ENCODE measurements at regions not wholly inside any gene's neighbourhood (a gene's known extent, or its start where the extent isn't known, plus 50 kb on each side); places are given as distances from the start of the nearest gene placed in this dataset.

DNA sequence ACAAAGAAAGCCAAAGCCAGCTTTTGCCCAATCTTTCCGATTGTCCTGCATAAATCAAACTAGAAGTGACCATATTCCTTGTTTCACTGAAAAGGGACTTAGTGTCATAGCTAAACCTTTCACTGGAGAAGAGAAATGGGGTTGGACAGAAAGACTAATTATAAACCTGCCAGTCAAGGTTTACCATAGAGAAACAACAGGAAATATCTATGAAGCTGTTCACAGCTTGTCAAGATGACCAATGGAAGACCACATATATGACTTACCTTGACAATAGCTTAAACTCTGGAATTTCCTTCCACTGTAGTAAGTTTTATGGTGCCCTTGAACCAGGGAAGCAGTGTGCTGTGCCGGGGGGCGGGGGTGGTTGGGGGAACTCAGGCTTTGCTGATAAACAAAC, 107.7 kb upstream of the PHACTR1 start:
- no peaks in the 10 kb centered on the region for H3F3A ChIP-seq (ENCODE audit: insufficient read depth, low read length, poor library complexity, severe bottlenecking)
- no peak overlapping the region for H3K4me2 ChIP-seq (ENCODE audit: low read length)
- no peaks in the 10 kb centered on the region for H3K79me2 ChIP-seq (replicated peaks; ENCODE audit: insufficient read depth, low read length)
- TF ChIP-seq TAF1 (IDR thresholded peaks at IDR 0.05; ENCODE audit: low read depth): no peak
- no peak for TF ChIP-seq POLR2AphosphoS5 (IDR thresholded peaks at IDR 0.05)
- no peak for TF ChIP-seq SMC3 (conservative IDR thresholded peaks at IDR 0.05; ENCODE audit: poor library complexity)
- TF ChIP-seq EZH2 (IDR thresholded peaks at IDR 0.05; ENCODE audit: borderline replicate concordance, insufficient read depth, low read length, poor library complexity, severe bottlenecking): no peak
- TF ChIP-seq, protein P1, sequence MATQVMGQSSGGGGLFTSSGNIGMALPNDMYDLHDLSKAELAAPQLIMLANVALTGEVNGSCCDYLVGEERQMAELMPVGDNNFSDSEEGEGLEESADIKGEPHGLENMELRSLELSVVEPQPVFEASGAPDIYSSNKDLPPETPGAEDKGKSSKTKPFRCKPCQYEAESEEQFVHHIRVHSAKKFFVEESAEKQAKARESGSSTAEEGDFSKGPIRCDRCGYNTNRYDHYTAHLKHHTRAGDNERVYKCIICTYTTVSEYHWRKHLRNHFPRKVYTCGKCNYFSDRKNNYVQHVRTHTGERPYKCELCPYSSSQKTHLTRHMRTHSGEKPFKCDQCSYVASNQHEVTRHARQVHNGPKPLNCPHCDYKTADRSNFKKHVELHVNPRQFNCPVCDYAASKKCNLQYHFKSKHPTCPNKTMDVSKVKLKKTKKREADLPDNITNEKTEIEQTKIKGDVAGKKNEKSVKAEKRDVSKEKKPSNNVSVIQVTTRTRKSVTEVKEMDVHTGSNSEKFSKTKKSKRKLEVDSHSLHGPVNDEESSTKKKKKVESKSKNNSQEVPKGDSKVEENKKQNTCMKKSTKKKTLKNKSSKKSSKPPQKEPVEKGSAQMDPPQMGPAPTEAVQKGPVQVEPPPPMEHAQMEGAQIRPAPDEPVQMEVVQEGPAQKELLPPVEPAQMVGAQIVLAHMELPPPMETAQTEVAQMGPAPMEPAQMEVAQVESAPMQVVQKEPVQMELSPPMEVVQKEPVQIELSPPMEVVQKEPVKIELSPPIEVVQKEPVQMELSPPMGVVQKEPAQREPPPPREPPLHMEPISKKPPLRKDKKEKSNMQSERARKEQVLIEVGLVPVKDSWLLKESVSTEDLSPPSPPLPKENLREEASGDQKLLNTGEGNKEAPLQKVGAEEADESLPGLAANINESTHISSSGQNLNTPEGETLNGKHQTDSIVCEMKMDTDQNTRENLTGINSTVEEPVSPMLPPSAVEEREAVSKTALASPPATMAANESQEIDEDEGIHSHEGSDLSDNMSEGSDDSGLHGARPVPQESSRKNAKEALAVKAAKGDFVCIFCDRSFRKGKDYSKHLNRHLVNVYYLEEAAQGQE (IDR thresholded peaks at IDR 0.05; ENCODE audit: borderline replicate concordance): no peak
- TF ChIP-seq RAD21 (conservative IDR thresholded peaks at IDR 0.05): no peak
- no peak for TF ChIP-seq MXI1 (conservative IDR thresholded peaks at IDR 0.05; ENCODE audit: poor library complexity, severe bottlenecking)
- no peak for TF ChIP-seq EP300 (conservative IDR thresholded peaks at IDR 0.05; ENCODE audit: poor library complexity, severe bottlenecking)
- no peak for TF ChIP-seq CTCF (IDR thresholded peaks at IDR 0.05; ENCODE audit: poor library complexity, severe bottlenecking)
- H3K27ac ChIP-seq (ENCODE audit: low read length): no peak overlapping the region
- no peaks in the 10 kb centered on the region for H3K36me3 ChIP-seq (ENCODE audit: insufficient read depth, low read length)
- H3K9ac ChIP-seq (ENCODE audit: low read length): no peak overlapping the region
- H3K9me2 ChIP-seq (ENCODE audit: insufficient read depth, low read length): no peaks in the 10 kb centered on the region
- no peaks in the 10 kb centered on the region for H3K9me3 ChIP-seq (ENCODE audit: low read length)
- no peak overlapping the region for H3K4me3 ChIP-seq (ENCODE audit: low read length)
- no peaks in the 10 kb centered on the region for H3K27me3 ChIP-seq (ENCODE audit: insufficient read depth, low read depth, low read length)
- H2AFZ ChIP-seq (ENCODE audit: low read depth, low read length): no peak overlapping the region
- H4K20me1 ChIP-seq (ENCODE audit: insufficient read depth): no peaks in the 10 kb centered on the region

DNA sequence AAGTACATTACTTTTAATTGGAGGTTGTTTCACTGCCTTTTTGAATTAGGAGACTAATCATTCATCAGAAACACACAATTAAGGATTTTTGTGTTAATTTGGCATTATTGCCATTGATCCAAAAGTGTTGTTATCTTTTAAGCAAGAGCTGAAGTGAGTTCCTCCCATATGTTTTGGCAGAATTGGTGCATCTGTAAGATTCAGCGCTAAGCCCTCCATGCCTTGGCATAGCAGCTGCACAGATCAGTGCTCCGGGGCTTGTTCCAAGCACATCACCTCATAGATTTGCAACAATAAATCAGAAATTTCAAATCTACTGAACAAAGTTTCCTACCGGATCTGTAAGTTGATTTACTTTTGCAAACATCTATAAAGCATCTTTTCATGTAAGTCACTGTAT, 106.8 kb upstream of the PHACTR1 start:
- Histone ChIP-seq H3K27me3 (ENCODE audit: insufficient read depth, low read depth, low read length) (no peaks in the 10 kb centered on the region), H2AFZ (ENCODE audit: low read depth, low read length) (no peak overlapping the region), H3K79me2 (replicated peaks; ENCODE audit: insufficient read depth, low read length) (no peaks in the 10 kb centered on the region), H3K9ac (ENCODE audit: low read length) (no peak overlapping the region), H3K4me3 (ENCODE audit: low read length) (no peak overlapping the region), H3K4me2 (ENCODE audit: low read length) (no peak overlapping the region), H3K9me2 (ENCODE audit: insufficient read depth, low read length) (no peaks in the 10 kb centered on the region), H4K20me1 (ENCODE audit: insufficient read depth) (no peaks in the 10 kb centered on the region), H3K36me3 (ENCODE audit: insufficient read depth, low read length) (no peaks in the 10 kb centered on the region), H3K27ac (ENCODE audit: low read length) (no peak overlapping the region), H3F3A (ENCODE audit: insufficient read depth, low read length, poor library complexity, severe bottlenecking) (no peaks in the 10 kb centered on the region), H3K9me3 (ENCODE audit: low read length) (no peaks in the 10 kb centered on the region)
- TF ChIP-seq EZH2 (IDR thresholded peaks at IDR 0.05; ENCODE audit: borderline replicate concordance, insufficient read depth, low read length, poor library complexity, severe bottlenecking): no peak
- no peak for TF ChIP-seq EP300 (conservative IDR thresholded peaks at IDR 0.05; ENCODE audit: poor library complexity, severe bottlenecking)
- TF ChIP-seq CTCF (IDR thresholded peaks at IDR 0.05; ENCODE audit: poor library complexity, severe bottlenecking): no peak
- TF ChIP-seq TAF1 (IDR thresholded peaks at IDR 0.05; ENCODE audit: low read depth): no peak
- TF ChIP-seq SMC3 (conservative IDR thresholded peaks at IDR 0.05; ENCODE audit: poor library complexity): no peak
- TF ChIP-seq RAD21 (conservative IDR thresholded peaks at IDR 0.05): no peak
- TF ChIP-seq, protein P1 (IDR thresholded peaks at IDR 0.05; ENCODE audit: borderline replicate concordance): no peak
- TF ChIP-seq MXI1 (conservative IDR thresholded peaks at IDR 0.05; ENCODE audit: poor library complexity, severe bottlenecking): no peak
- no peak for TF ChIP-seq POLR2AphosphoS5 (IDR thresholded peaks at IDR 0.05)
